K562 (cell line): ENCODE measurements at regions not wholly inside any gene's neighbourhood (a gene's known extent, or its start where the extent isn't known, plus 50 kb on each side); places are given as distances from the start of the nearest gene placed in this dataset.

Experiments
- HOXB6 ChIP-seq: fragments of 250-450 bp; sonication (Bioruptor Pico); IDR thresholded peaks from 2 replicates; pipeline ENCODE4 v1.5.1; 2022; ENCODE audit warnings: mild to moderate bottlenecking, borderline replicate concordance
- YBX1 ChIP-seq: fragments of 450-650 bp; IDR thresholded peaks from 2 replicates; pipeline ENCODE4 v1.7.1; 2016; ENCODE audit warnings: mild to moderate bottlenecking
- TF ChIP-seq, protein P1 (sequence below): sonication (generic); formaldehyde crosslinking; IDR thresholded peaks from 2 replicates; pipeline ENCODE4 v1.8.0; 2022; ENCODE audit warnings: mild to moderate bottlenecking, missing genetic modification reagents
- TF ChIP-seq, protein P2 (sequence below), 2 experiments: fragments of 450-650 bp; conservative IDR thresholded peaks; 2 replicates each; pipeline ENCODE4 v1.6.1; 2017; ENCODE audit warnings: mild to moderate bottlenecking in 2 of 2, moderate library complexity in 2 of 2

GRCh38 chr5:10056228-10056760 lies 193.4 kb downstream of the ATPSCKMT start (continued):
- TF ChIP-seq, protein P1, sequence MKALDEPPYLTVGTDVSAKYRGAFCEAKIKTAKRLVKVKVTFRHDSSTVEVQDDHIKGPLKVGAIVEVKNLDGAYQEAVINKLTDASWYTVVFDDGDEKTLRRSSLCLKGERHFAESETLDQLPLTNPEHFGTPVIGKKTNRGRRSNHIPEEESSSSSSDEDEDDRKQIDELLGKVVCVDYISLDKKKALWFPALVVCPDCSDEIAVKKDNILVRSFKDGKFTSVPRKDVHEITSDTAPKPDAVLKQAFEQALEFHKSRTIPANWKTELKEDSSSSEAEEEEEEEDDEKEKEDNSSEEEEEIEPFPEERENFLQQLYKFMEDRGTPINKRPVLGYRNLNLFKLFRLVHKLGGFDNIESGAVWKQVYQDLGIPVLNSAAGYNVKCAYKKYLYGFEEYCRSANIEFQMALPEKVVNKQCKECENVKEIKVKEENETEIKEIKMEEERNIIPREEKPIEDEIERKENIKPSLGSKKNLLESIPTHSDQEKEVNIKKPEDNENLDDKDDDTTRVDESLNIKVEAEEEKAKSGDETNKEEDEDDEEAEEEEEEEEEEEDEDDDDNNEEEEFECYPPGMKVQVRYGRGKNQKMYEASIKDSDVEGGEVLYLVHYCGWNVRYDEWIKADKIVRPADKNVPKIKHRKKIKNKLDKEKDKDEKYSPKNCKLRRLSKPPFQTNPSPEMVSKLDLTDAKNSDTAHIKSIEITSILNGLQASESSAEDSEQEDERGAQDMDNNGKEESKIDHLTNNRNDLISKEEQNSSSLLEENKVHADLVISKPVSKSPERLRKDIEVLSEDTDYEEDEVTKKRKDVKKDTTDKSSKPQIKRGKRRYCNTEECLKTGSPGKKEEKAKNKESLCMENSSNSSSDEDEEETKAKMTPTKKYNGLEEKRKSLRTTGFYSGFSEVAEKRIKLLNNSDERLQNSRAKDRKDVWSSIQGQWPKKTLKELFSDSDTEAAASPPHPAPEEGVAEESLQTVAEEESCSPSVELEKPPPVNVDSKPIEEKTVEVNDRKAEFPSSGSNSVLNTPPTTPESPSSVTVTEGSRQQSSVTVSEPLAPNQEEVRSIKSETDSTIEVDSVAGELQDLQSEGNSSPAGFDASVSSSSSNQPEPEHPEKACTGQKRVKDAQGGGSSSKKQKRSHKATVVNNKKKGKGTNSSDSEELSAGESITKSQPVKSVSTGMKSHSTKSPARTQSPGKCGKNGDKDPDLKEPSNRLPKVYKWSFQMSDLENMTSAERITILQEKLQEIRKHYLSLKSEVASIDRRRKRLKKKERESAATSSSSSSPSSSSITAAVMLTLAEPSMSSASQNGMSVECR (CRISPR knock-in tag), result no peak
- TF ChIP-seq HOXB6 (no peak), YBX1 (no peak)
- TF ChIP-seq, protein P2, sequence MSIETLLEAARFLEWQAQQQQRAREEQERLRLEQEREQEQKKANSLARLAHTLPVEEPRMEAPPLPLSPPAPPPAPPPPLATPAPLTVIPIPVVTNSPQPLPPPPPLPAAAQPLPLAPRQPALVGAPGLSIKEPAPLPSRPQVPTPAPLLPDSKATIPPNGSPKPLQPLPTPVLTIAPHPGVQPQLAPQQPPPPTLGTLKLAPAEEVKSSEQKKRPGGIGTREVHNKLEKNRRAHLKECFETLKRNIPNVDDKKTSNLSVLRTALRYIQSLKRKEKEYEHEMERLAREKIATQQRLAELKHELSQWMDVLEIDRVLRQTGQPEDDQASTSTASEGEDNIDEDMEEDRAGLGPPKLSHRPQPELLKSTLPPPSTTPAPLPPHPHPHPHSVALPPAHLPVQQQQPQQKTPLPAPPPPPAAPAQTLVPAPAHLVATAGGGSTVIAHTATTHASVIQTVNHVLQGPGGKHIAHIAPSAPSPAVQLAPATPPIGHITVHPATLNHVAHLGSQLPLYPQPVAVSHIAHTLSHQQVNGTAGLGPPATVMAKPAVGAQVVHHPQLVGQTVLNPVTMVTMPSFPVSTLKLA (conservative IDR thresholded peaks at IDR 0.05), result no peak
